HUDEP-2 (cell line): ENCODE measurements at regions not wholly inside any gene's neighbourhood (a gene's known extent, or its start where the extent isn't known, plus 50 kb on each side); places are given as distances from the start of the nearest gene placed in this dataset.
"Not testable (repeated sequence)": the region's sequence is repeated elsewhere in the genome, so short reads cannot be mapped to it uniquely, and the experiment has no call there.

Experiments used
- DNase-seq, 76 experiments: peaks; one replicate each; lab custom pipeline; 2025; ENCODE audit not compliant: unreplicated experiment in 76 of 76; lab: John Stamatoyannopoulos, UW

DNA sequence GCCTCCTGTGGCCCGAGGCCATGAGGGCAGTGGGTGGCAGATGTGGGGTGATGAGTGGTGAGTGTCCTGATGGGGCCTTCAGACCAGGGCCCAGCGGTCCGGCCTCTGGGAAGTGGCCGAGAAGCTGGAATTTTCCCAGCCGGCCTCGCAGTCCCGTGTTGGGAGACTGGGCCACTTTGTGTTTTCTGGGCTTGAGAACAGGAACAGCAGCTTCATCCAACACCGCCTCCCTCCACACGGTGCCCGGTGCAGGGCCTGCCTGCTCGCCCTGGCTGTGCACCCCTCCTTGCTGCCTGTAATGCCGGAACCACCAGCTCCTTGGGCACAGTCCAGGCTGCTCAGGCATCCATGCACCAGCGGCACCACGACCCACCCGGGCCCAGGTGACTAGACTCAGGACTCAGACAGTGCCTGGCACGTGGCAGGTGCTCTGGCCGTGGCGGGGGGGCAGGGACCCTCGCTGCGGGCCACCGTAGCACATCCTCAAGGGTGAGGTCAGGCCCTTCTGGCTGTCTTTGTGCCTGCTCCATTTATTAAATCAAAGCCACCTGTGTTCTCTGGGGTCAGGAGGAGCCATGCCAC, 194.7 kb downstream of the BANP start:
- not testable (repeated sequence) for DNase-seq

- DNase-seq, result not testable (repeated sequence)
These were observed 196.8 kb downstream of the BANP start for GRCh38 chr16:88148078-88148477.

DNA sequence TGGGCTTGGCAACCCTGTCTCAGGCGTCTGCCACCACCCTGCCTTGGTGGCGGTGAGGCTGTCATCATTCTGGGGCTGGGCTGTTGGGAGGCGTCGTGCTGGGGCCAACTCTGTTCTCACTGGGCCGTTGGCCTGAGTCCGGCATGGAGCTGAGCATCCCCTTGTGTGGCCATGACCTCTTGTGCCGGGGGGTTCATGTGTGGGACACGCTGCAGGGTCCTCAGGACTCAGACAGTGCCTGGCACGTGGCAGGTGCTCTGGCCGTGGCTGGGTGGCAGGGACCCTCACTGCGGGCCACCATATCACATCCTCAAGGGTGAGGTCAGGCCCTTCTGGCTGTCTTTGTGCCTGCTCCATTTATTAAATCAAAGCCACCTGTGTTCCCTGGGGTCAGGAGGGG, 197.4 kb downstream of the BANP start:
- not testable (repeated sequence) for DNase-seq

DNA sequence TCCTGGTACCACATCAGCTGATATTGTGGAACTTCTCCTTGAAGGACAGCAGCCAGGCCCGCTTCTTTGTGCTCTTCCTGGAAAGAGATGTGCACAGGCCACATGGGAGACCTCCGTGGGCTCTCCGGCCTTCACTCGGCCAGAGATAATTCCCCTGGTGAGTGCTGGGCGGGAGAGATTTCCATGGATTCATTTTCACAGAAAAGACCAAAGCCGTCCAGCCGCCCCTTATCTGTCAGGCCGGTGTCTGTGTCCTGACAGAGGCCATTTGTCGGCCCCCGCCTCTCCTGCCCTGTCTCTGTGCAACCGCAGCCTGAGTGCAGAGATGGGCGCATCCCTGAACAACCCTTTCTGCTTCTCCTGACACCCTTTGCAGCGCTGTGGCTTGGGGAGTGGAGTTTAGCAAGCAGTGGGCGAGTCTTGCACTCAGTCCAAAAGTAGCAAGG, 197.9 kb downstream of the BANP start:
- DNase-seq, result not testable (repeated sequence)

GRCh38 chr16:88149663-88150062, 198.4 kb downstream of the BANP start:
- DNase-seq, result not testable (repeated sequence)

DNA sequence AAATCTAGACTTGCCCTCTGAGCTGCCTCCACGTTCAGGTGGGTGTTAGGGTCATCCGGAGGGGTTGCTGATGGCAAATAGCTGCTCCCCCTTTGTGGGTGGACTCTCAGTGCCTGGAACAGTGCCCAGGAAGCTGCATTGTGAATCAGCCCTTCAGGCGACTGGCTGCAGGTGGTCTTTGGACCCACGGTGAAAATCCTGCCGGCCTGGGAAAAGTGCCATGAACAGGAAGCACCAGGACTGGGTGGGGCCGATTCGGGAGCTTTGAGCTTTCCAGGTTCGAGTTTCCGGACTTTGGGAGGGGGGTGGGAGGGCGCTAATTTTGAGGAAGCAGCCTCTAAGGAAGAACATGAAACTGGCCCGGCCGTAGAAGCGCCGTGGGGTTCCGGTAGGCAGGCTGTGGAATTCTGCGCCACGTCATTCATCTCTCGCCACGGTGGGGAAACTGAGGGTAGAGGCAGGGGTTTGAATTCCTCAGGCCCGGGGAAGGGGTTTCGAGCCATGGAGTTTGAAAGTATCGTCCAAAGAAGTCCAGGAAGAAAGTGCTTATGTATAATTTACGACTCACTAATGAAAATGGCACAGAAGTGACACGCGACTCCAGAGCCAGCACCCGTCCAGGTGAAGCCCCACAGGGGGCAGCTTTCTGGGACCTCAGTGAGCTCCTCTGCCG, 199.4 kb downstream of the BANP start:
- DNase-seq, result not testable (repeated sequence)

DNA sequence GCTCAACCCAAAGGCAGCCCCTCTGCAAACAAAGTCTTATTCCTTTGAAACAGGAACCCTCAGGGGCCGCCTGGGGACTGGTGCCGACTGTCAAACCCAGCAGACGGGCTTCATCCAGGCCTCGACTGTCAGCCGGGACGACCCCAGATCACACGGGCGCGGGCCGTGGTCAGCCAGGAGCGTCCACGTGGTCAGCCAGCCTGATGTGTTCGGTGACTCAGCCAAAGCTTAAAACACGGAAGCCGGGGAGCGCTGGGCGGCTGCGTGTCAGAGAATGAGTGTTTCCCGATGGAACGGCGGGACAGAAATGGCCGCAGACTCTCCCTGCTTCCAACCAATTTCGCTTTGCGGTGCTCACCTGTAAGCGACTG, 199.9 kb downstream of the BANP start:
- DNase-seq, result not testable (repeated sequence)

DNA sequence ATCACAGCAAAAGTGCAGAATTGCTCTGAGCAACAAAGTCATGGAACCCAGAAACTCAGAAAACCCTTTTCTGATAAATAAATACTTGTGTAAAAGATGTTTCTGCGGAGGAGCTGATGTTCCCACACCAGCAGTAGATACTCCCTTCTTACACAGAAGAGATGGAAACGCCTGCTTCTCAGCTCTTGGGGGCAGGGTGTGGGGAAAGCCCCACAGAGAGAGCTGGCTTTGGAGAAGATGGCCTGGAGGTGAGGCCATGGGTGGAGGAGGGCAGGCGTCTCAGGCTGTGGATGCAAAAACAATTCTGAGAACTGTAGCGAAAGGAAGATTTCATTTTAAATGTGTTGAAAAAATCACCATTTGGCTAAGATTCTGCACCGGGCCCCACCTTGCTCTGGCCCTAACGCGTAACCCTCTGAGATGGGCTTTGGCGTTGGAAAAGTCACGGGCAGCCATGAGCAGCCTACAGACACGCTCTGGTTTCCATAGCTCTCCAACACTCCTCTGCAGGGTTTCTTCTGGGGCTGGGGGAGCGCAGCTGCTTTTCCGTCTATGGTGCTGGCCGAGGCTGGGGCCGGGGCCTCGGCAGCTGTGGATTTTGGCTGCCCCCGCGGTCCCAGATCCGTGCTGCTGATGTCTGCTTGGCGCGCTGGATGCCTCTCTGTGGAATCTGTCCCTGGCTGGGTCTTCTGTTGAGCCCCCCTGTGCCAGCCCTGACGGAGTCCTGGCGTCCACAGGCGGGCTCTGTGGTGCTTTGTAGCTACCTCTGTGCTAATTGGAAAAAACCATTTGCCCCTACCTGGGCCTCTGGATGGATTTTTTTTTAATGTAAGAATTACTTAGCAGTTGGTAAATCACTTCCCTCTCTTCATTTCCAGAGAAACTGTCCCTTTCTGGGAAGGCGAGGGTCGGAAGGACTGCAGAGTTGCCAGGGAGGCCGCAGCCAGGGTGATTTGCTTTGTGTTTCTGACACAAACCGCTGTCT, 200.9 kb downstream of the BANP start:
- DNase-seq, result not testable (repeated sequence)

GRCh38 chr16:88152879-88153278, 201.6 kb downstream of the BANP start:
- not testable (repeated sequence) for DNase-seq

DNA sequence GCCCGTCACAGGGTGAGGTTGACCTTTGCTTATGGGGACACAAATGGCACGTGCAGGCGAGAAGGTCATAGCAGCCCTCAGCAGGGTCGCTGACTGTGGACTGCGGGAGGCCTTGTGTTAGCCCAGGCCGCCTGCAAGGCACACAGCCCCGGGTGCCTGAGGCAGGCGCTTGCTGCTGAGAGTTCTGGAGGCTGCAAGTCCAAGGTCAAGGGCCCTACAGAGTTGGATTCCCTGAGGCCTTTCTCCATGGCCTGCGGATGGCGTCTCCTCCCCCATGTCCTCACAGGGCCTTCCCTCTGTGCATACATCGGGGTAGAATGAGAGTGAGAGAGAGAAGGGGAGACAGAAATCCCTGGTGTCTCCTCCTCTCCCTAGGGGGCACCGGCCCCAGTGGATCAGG, 202.3 kb downstream of the BANP start:
- DNase-seq, result not testable (repeated sequence)

DNA sequence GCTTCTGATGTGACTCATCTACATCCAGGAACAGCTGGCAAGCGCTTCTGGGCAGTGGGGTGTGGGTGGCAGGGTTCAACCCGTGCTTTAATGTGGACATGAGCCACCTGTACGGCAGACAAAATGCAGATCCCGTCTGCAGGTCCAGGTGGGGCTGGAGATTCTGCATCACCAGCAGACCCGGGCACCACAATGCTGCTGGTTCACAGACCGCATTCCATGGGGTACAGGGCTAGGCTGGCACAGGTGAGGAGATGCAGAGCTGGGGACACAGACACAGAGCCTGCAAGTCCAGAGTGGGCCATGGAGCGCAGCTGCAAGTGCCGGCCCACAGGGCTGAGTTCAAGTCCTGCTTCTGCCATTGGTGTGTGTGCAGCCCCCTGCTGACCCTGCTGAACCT, 203.7 kb downstream of the BANP start:
- not testable (repeated sequence) for DNase-seq

GRCh38 chr16:88155681-88156080, 204.4 kb downstream of the BANP start:
- not testable (repeated sequence) for DNase-seq

DNA sequence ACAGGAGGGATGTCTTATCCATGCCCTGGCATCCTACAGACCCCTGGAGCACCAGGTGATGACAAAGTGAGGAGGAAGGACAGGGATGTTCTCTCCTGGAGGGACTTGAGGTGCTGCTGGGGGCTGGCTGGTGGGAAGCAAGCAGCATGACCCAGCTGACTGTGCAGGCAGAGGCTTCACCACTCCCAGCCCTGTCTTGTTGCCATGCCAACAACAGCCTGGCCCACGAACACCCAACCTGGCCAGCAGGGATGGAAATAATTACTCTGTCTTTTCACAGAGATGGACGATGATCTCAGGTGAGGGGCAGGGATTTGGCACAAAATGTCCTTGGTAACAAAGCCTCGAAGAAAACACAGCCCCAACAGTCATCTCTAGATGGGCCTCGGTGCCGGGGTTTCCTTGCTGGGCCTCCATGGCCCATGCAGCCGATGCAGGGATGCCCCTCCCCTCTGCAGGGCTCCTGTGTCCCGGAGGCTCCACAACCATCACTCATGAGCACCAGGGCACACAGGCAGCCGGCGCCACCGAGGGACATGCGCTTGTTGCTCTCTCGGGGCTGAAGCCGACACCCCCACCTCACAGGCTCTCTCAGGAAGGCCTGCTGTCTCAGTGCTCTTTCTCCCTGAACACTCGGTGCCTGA, 205.5 kb downstream of the BANP start:
- DNase-seq, result not testable (repeated sequence)

GRCh38 chr16:88157686-88158085, 206.5 kb downstream of the BANP start:
- not testable (repeated sequence) for DNase-seq

DNA sequence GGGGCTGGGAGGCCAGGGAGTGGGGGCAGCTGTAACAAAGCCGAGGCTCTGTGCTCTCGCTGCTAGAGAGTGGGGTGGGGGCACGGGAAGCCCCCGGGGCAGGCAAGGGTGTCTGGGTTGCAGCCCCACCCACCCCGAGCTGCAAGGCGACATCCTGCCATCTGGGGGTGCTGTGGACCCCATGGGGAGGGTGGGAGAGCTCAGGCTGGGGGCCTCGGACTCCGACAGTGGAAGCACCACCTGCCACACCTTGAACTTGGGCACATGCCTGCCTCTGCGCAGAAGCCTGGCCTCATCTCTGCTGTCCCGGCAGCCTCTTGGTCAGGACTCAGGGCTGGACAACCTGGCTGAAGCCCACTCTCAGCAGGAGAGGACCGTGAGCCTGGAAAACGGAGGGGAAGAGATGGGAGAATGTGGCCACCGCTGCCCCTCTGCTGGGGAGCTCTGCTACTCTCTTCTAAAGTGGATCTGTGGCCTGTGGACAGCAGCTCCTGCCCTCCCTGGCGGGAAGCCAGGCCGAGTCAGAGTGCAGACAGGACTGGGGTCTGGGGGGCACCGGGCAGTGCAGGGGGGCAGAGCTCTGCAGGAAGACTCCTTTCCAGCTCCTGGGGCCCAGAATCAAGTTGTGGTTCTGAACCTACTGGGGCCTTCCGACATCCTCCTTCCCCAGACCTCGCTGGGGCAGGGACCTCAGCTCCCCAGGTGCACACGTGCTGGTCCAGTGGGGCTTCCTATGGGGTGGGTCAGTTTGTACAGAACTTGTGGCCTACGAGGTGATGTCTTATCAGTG, 207.2 kb downstream of the BANP start:
- not testable (repeated sequence) for DNase-seq

DNA sequence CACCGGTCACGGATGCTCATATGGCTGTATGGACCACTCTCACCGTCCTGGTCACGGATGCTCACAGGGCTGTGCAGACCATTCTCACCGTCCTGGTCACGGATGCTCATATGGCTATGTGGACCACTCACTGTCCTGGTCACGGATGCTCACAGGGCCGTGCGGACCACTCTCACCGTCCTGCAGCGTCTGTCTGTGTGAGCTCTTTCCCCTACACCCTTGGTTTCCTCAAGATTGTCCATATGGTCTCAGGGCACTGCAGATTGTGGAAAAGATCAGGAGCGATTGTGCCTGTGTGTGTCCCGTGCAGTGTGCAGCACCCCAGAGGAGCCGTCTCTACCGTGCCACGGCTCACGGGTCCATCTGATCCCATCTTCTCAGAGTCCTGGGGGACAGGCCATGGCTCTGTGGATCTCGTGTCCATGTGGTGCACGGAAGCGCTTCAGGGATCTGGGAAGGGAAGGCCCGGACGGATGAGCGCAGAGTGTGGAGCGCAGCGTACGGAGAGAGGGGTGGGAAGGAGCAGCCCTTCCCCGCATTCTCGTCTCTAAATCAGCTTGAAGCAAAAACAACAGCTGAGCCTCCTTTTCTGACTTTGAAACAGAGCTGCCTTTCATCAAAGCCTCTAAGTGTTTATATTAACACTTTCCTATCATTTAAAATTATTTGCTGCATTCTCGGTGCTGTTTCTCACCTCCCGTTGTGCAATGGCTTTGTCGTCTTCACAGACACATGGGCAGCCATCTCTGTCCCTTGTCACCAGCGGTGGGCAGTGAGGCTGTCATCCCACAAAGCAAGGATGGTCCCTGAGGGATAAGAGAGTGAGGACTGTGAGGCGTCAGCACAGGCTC, 208.0 kb downstream of the BANP start:
- not testable (repeated sequence) for DNase-seq

DNA sequence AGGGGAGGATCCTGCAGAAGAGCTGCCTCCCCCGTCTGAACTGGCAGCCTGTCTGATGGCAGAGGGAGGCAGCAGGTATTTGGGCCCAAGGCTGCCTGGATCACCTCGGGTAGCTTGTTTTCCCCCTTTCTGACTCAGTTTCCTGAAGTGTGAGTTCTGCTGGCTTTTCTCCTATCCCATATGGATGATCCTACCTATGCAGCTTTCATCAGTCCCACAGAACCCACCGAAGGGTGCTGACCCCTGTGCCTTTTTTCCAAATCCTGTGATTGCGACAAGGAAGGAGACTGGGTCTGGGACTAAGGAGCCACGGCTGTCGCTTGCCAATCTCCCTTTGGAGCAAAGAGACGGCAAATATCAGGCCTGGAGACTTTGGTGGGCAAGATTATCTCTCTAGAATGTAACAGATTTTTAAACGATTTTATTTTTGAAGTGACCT, 208.7 kb downstream of the BANP start:
- DNase-seq, result not testable (repeated sequence)

GRCh38 chr16:88161191-88161590, 210.0 kb downstream of the BANP start:
- not testable (repeated sequence) for DNase-seq
